Bronchial epithelial cell (primary cell): ENCODE measurements at regions not wholly inside any gene's neighbourhood (a gene's known extent, or its start where the extent isn't known, plus 50 kb on each side); places are given as distances from the start of the nearest gene placed in this dataset.
"Not testable (repeated sequence)": the region's sequence is repeated elsewhere in the genome, so short reads cannot be mapped to it uniquely, and the experiment has no call there.

Experiments
- DNase-seq: peaks from one replicate; pipeline ENCODE4 v3.0.0-alpha.2; 2010; ENCODE audit warnings: low read depth
- FAIRE-seq: peaks from 2 replicates; lab custom pipeline; 2011; peaks lifted over from hg19 to GRCh38; lab: Jason Lieb, UNC
- H3K27me3 ChIP-seq: 2 replicates; pipeline ENCODE4 v1.5.1; 2011; ENCODE audit warnings: low read length; ENCODE audit not compliant: control insufficient read depth, insufficient read depth
- H3K36me3 ChIP-seq: 2 replicates; pipeline ENCODE4 v1.5.1; 2011; ENCODE audit warnings: low read length; ENCODE audit not compliant: control insufficient read depth, insufficient read depth
- H3K4me3 ChIP-seq: 2 replicates; pipeline ENCODE4 v1.5.1; 2011; ENCODE audit warnings: mild to moderate bottlenecking, low read depth, low read length, control low read depth
- TF ChIP-seq, protein P1 (sequence below): IDR thresholded peaks from 2 replicates; pipeline ENCODE4 v1.5.1; 2011; ENCODE audit warnings: mild to moderate bottlenecking, moderate library complexity, low read length, control low read depth, inconsistent platforms; ENCODE audit not compliant: insufficient read depth, severe bottlenecking

- DNase-seq: no peak
- Histone ChIP-seq H3K27me3 (no peaks in the 10 kb centered on the region), H3K36me3 (no peaks in the 10 kb centered on the region), H3K4me3 (no peak overlapping the region)
- TF ChIP-seq, protein P1, sequence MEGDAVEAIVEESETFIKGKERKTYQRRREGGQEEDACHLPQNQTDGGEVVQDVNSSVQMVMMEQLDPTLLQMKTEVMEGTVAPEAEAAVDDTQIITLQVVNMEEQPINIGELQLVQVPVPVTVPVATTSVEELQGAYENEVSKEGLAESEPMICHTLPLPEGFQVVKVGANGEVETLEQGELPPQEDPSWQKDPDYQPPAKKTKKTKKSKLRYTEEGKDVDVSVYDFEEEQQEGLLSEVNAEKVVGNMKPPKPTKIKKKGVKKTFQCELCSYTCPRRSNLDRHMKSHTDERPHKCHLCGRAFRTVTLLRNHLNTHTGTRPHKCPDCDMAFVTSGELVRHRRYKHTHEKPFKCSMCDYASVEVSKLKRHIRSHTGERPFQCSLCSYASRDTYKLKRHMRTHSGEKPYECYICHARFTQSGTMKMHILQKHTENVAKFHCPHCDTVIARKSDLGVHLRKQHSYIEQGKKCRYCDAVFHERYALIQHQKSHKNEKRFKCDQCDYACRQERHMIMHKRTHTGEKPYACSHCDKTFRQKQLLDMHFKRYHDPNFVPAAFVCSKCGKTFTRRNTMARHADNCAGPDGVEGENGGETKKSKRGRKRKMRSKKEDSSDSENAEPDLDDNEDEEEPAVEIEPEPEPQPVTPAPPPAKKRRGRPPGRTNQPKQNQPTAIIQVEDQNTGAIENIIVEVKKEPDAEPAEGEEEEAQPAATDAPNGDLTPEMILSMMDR: no peak
- FAIRE-seq: no peak
These were observed 403.5 kb upstream of the MIR17HG start for GRCh38 chr13:90943946-90944345.

- not testable (repeated sequence) for H3K27me3 ChIP-seq, H3K4me3 ChIP-seq, H3K36me3 ChIP-seq, DNase-seq, FAIRE-seq
These were observed 402.3 kb upstream of the MIR17HG start for GRCh38 chr13:90945146-90945545.

DNA sequence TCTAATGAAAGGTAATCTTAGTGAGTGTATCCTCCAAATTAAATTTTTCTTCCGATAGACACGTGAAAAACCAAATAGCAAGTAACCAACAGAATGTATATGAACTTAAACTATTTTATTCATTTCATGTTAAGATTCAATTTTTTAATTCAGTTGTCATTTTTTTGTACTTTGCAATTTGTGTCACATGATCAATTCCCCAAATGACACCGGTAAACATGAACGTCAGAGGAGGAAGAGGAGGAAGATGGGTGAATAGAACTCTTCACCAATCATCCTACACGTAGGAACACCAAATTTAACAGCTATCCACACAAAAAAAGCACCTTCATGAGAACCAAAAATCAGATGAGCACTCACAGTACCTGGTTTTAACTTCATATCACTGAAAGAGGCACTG, 401.4 kb upstream of the MIR17HG start:
- not testable (repeated sequence) for H3K27me3 ChIP-seq, DNase-seq, H3K4me3 ChIP-seq, H3K36me3 ChIP-seq, FAIRE-seq

DNA sequence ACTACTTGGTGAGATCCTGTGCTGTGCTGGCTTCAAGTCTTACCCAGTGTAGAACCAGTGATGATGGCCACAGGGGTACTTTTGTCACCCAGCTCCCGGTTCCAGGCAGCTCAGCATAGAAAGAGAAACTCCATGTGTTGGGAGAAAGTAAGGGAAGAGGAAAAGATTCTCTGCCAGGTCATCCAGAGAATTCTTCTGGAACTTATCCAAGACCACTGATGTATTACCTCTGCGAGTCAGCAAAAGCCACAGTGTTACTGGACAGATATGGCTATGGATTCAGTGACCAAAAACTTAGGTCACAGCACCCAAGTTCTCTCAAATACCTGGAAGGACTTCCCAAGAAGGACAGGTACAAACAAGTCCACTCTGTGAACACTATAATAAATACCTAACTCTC, 399.5 kb upstream of the MIR17HG start:
- FAIRE-seq (no peak), DNase-seq (peak; percentile 44)
- H3K36me3 ChIP-seq: no peaks in the 10 kb centered on the region
- no peaks in the 10 kb centered on the region for H3K27me3 ChIP-seq
- H3K4me3 ChIP-seq: no peak overlapping the region
- TF ChIP-seq, protein P1: no peak

GRCh38 chr13:90950160-90950559, 397.3 kb upstream of the MIR17HG start:
- H3K27me3 ChIP-seq: no peaks in the 10 kb centered on the region
- DNase-seq (peak; percentile 55), FAIRE-seq (no peak)
- no peaks in the 10 kb centered on the region for H3K36me3 ChIP-seq
- TF ChIP-seq, protein P1: no peak
- H3K4me3 ChIP-seq: no peak overlapping the region

DNA sequence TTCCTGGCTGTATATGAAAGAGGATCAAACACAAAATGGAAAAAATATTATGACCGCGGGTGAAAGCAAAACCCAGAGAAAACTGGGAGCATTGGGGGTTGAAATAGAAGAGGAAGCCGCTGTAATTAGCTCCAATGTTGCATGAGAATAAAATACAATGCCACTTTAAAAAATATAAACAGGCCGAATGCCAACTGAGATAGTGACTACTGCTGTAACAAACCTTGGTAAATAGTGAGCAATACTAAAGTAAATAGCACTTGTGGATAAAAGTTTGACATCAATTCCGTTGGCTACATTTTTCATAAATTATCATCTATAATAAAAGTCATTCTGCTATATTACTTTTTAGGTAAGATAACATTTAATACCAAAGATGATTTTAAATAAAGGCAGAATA, 395.8 kb upstream of the MIR17HG start:
- Histone ChIP-seq H3K27me3 (no peaks in the 10 kb centered on the region), H3K4me3 (no peak overlapping the region), H3K36me3 (no peaks in the 10 kb centered on the region)
- FAIRE-seq (no peak), DNase-seq (peak; percentile 47)
- TF ChIP-seq, protein P1: no peak

DNA sequence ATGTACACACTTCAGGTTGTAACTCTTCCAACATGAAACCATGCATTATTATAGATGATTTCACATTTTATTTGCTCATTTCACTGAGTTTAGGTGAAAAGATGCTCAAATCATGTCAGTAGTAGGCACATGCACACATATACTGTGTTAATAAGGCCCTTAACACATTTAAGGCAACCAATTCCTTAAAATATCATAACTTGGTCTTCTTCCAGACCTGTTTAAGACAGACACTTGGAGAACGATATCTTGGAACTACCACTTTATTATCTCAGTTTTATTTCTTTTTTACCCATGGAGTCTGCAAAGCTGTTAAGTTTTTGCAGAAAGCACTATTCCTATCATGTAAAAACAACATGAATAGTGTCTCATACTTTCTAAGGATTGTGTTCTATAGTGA, 395.2 kb upstream of the MIR17HG start:
- no peaks in the 10 kb centered on the region for H3K36me3 ChIP-seq
- DNase-seq: no peak
- FAIRE-seq: no peak
- H3K4me3 ChIP-seq: no peak overlapping the region
- TF ChIP-seq, protein P1: no peak
- no peaks in the 10 kb centered on the region for H3K27me3 ChIP-seq
